ENCODE measurements at regions not wholly inside any gene's neighbourhood (a gene's known extent, or its start where the extent isn't known, plus 50 kb on each side); places are given as distances from the start of the nearest gene placed in this dataset.
A peak's percentile ranks its signal among the peaks of the same experiment; 100 is the strongest.

DNA sequence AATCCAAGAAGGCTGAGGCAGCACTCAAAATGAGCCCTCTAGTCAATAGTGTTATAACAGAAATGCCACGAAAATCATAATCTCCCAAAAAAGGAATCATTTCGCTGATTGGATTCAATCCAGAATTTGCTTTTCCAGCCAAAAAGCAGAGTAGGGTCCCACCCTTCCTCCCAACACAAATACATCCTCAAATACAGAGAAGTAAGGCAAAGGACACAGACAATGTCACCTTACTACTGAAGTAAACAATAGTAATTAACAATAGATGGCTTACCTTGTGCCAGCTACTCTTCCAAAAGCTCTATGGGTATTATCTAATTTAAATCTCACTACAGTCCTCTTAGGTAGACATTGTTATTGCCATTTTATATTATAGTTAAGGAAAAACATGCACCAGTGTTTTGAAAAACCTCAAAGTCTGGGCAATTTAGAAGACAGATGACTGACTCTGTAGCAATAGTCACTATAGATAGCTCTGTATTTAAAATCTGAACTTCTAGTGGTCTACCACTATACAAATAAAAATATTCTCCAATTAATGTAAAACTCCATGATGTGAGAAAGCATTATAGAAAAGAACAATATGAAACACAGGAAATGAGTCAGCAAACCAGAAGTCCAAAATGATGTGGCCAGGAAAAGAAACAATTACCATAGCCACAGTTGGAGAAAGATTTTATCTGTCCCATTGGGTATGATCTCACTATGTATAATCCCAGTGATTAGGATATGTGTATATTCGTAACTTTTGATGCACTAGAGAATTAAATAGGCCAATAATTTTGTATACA lies 305.0 kb upstream of the ERBB4 start:
- H3K9me3 ChIP-seq: no peaks in the 10 kb centered on the region
- H3K4me1 ChIP-seq: no peaks in the 10 kb centered on the region
- TF ChIP-seq CTCF (IDR thresholded peaks at IDR 0.05) (no peak), POLR2A (IDR thresholded peaks at IDR 0.05) (no peak)
- no peak for DNase-seq
- H3K4me3 ChIP-seq: no peak overlapping the region
- no peaks in the 10 kb centered on the region for H3K36me3 ChIP-seq
- H3K27ac ChIP-seq: no peak overlapping the region
- no peaks in the 10 kb centered on the region for H3K27me3 ChIP-seq

GRCh38 chr2:212842544-212843185 lies 304.1 kb upstream of the ERBB4 start:
- Histone ChIP-seq H3K27ac (no peak overlapping the region), H3K4me3 (no peak overlapping the region), H3K27me3 (no peaks in the 10 kb centered on the region), H3K4me1 (no peaks in the 10 kb centered on the region), H3K36me3 (no peaks in the 10 kb centered on the region), H3K9me3 (no peaks in the 10 kb centered on the region)
- no peak for DNase-seq
- TF ChIP-seq CTCF (IDR thresholded peaks at IDR 0.05): no peak
- no peak for TF ChIP-seq POLR2A (IDR thresholded peaks at IDR 0.05)

DNA sequence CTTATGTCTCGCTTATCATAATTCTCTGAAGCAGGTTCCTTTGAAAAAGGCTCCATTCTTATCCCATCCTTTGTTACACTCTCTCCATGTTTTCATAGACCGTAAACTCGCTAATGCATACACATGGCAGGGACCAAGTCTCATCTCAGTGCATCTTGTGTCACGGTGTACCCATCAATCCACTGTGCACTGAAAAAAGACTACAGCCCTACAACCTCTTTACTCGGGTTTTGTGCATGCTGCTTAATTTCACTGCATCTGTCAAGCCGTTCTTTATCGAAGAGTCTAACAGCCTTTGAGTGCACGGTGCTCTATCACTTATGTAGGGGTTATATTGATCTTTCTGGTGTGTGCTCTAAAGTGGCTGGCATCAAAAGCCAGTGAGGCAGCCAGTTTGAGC lies 302.9 kb upstream of the ERBB4 start:
- Histone ChIP-seq H3K4me3 (no peak overlapping the region), H3K9me3 (no peaks in the 10 kb centered on the region), H3K27me3 (no peaks in the 10 kb centered on the region), H3K4me1 (no peaks in the 10 kb centered on the region), H3K36me3 (no peaks in the 10 kb centered on the region), H3K27ac (no peak overlapping the region)
- TF ChIP-seq CTCF (IDR thresholded peaks at IDR 0.05) (no peak), POLR2A (IDR thresholded peaks at IDR 0.05) (no peak)
- no peak for DNase-seq

- Histone ChIP-seq H3K9me3 (peaks cover 0 to 11% (median 0%) of the 10 kb centered on the region in 4 donors), H3K36me3 (no peaks in the 10 kb centered on the region), H3K4me1 (no peaks in the 10 kb centered on the region), H3K27me3 (no peaks in the 10 kb centered on the region), H3K27ac (no peak overlapping the region), H3K4me3 (no peak overlapping the region)
- peak in 1 of 3 donors; percentile 46 for DNase-seq
- TF ChIP-seq CTCF (IDR thresholded peaks at IDR 0.05) (no peak), POLR2A (IDR thresholded peaks at IDR 0.05) (no peak)
Observed at GRCh38 chr2:212832211-212833195, 293.9 kb upstream of the ERBB4 start.

DNA sequence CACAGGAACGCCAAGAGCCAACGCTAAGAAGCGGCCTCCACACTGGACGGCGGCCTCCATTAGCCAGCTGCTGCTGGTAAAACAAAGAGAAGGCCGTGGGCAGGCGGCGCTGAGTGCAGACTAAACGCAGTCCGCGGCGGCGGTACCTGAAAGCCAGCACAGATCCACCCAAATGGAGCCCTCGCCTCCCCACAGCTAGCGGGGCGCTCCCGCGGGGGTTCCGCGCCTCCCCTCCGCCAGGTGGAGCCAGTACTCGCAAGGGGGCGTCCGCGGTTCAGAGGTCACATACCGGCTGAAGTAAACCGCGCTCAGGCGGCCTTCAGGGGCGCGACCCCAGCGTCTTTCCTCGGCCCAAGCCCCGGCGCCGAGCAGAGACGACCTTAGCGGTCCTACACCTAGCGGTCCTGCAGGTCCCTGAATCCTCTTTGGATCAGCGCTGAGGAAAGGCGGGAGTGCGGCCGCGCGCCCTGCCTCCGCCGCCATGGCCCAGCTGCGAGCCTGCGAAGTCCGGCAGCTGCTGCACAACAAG lies 293.1 kb upstream of the ERBB4 start:
- no peaks in the 10 kb centered on the region for H3K4me1 ChIP-seq
- H3K36me3 ChIP-seq: no peaks in the 10 kb centered on the region
- peaks cover 0 to 11% (median 0%) of the 10 kb centered on the region in 4 donors for H3K9me3 ChIP-seq
- DNase-seq: no peak
- H3K4me3 ChIP-seq: no peak overlapping the region
- H3K27ac ChIP-seq: no peak overlapping the region
- H3K27me3 ChIP-seq: no peaks in the 10 kb centered on the region
- TF ChIP-seq POLR2A (IDR thresholded peaks at IDR 0.05) (no peak), CTCF (IDR thresholded peaks at IDR 0.05) (no peak)

Measured in Peyer's patch (tissue), 4 donors.